HEK293T (cell line): ENCODE measurements at regions not wholly inside any gene's neighbourhood (a gene's known extent, or its start where the extent isn't known, plus 50 kb on each side); places are given as distances from the start of the nearest gene placed in this dataset.

Experiments
- ARNT ChIP-seq: fragments of 450-650 bp; IDR thresholded peaks from 2 replicates; pipeline ENCODE4 v1.6.1; 2017; ENCODE audit warnings: mild to moderate bottlenecking
- BHLHE40 ChIP-seq: fragments of 450-650 bp; IDR thresholded peaks from 2 replicates; pipeline ENCODE4 v1.6.1; 2016; ENCODE audit warnings: mild to moderate bottlenecking, moderate library complexity, borderline replicate concordance
- FOXA1 ChIP-seq: fragments of 450-650 bp; IDR thresholded peaks from 2 replicates; pipeline ENCODE4 v1.6.1; 2016; ENCODE audit warnings: mild to moderate bottlenecking
- FOXK2 ChIP-seq: fragments of 450-650 bp; IDR thresholded peaks from 2 replicates; pipeline ENCODE4 v1.6.1; 2016; ENCODE audit warnings: mild to moderate bottlenecking
- FOXM1 ChIP-seq: fragments of 450-650 bp; IDR thresholded peaks from 2 replicates; pipeline ENCODE4 v1.6.1; 2017; ENCODE audit warnings: mild to moderate bottlenecking, borderline replicate concordance
- HDGF ChIP-seq: fragments of 450-650 bp; IDR thresholded peaks from 2 replicates; pipeline ENCODE4 v1.6.1; 2017; ENCODE audit warnings: antibody characterized with exemption, borderline replicate concordance
- L3MBTL2 ChIP-seq: fragments of 450-650 bp; conservative IDR thresholded peaks from 2 replicates; pipeline ENCODE4 v1.6.1; 2016; ENCODE audit warnings: mild to moderate bottlenecking
- LEF1 ChIP-seq: fragments of 450-650 bp; IDR thresholded peaks from 2 replicates; pipeline ENCODE4 v1.6.1; 2017; ENCODE audit warnings: mild to moderate bottlenecking, borderline replicate concordance
- NFRKB ChIP-seq: fragments of 450-650 bp; IDR thresholded peaks from 2 replicates; pipeline ENCODE4 v1.6.1; 2016; ENCODE audit warnings: mild to moderate bottlenecking, moderate library complexity
- SP1 ChIP-seq: fragments of 450-650 bp; IDR thresholded peaks from 2 replicates; pipeline ENCODE4 v1.6.1; 2017
- SUZ12 ChIP-seq: fragments of 450-650 bp; IDR thresholded peaks from 2 replicates; pipeline ENCODE4 v1.6.1; 2016; ENCODE audit warnings: mild to moderate bottlenecking
- TARDBP ChIP-seq: fragments of 450-650 bp; IDR thresholded peaks from 2 replicates; pipeline ENCODE4 v1.6.1; 2016
- ZNF384 ChIP-seq: fragments of 450-650 bp; IDR thresholded peaks from 2 replicates; pipeline ENCODE4 v1.6.1; 2016
- TF ChIP-seq, protein P1 (sequence below): fragments of 450-650 bp; IDR thresholded peaks from 2 replicates; pipeline ENCODE4 v1.6.1; 2016

DNA sequence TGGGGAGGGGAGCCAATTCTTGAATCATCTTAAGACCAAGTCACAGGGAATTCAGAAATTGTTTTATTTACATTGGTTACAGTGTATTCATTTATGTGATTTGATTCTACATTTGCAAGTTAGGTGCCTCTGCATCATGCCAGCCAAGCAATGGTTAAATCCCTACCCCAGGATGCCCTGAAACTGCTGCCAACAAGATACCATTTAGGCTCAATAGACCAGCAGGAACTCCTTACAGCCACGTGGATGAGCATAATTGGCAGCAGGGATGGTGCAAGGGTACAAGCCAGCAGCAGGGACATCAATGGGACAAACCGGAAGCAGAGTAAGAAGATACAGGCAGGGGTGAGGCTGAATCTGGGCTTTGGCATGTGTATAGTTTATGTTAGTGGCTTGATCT lies 72.4 kb upstream of the NBEA start:
- no peak for TF ChIP-seq TARDBP
- TF ChIP-seq ZNF384: no peak
- TF ChIP-seq FOXK2: no peak
- TF ChIP-seq NFRKB: no peak
- TF ChIP-seq BHLHE40: no peak
- TF ChIP-seq HDGF: no peak
- no peak for TF ChIP-seq L3MBTL2
- TF ChIP-seq, protein P1, sequence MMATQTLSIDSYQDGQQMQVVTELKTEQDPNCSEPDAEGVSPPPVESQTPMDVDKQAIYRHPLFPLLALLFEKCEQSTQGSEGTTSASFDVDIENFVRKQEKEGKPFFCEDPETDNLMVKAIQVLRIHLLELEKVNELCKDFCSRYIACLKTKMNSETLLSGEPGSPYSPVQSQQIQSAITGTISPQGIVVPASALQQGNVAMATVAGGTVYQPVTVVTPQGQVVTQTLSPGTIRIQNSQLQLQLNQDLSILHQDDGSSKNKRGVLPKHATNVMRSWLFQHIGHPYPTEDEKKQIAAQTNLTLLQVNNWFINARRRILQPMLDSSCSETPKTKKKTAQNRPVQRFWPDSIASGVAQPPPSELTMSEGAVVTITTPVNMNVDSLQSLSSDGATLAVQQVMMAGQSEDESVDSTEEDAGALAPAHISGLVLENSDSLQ: no peak
- no peak for TF ChIP-seq SP1
- no peak for TF ChIP-seq ARNT
- no peak for TF ChIP-seq SUZ12
- no peak for TF ChIP-seq FOXM1
- TF ChIP-seq LEF1: no peak
- no peak for TF ChIP-seq FOXA1
